ENCODE measurements at regions not wholly inside any gene's neighbourhood (a gene's known extent, or its start where the extent isn't known, plus 50 kb on each side); places are given as distances from the start of the nearest gene placed in this dataset.
"Not testable (repeated sequence)": the region's sequence is repeated elsewhere in the genome, so short reads cannot be mapped to it uniquely, and the experiment has no call there.

GRCh38 chr2:81050580-81051095 is 746.1 kb upstream of the LRRTM1 start:
- no peak for DNase-seq

GRCh38 chr2:81043681-81044080 is 739.1 kb upstream of the LRRTM1 start:
- no peak for DNase-seq

- no peak for DNase-seq
Measured at GRCh38 chr2:81007104-81007503, 702.6 kb upstream of the LRRTM1 start.

- DNase-seq: no peak
Measured at GRCh38 chr2:81002906-81003305, 698.4 kb upstream of the LRRTM1 start.

- no peak for DNase-seq
Measured at GRCh38 chr2:80987466-80987865, 682.9 kb upstream of the LRRTM1 start.

- DNase-seq: no peak
Measured at GRCh38 chr2:80969900-80970299, 665.3 kb upstream of the LRRTM1 start.

GRCh38 chr2:80968450-80968849 is 663.9 kb upstream of the LRRTM1 start:
- DNase-seq: no peak

GRCh38 chr2:80947601-80948130 is 643.1 kb upstream of the LRRTM1 start:
- DNase-seq: no peak

GRCh38 chr2:80943487-80943886 is 638.9 kb upstream of the LRRTM1 start:
- no peak for DNase-seq

GRCh38 chr2:80942766-80943165 is 638.2 kb upstream of the LRRTM1 start:
- no peak for DNase-seq

GRCh38 chr2:80938463-80938862 is 633.9 kb upstream of the LRRTM1 start:
- DNase-seq: no peak

GRCh38 chr2:80931820-80932219 is 627.3 kb upstream of the LRRTM1 start:
- DNase-seq: not testable (repeated sequence)

- no peak for DNase-seq
Measured at GRCh38 chr2:80930777-80931176, 626.2 kb upstream of the LRRTM1 start.

GRCh38 chr2:80926168-80926567 is 621.6 kb upstream of the LRRTM1 start:
- DNase-seq: no peak

- DNase-seq: no peak
Measured at GRCh38 chr2:80896576-80896975, 592.0 kb upstream of the LRRTM1 start.

GRCh38 chr2:80894486-80894885 is 589.9 kb upstream of the LRRTM1 start:
- DNase-seq: no peak

GRCh38 chr2:80893711-80894110 is 589.2 kb upstream of the LRRTM1 start:
- DNase-seq: no peak

GRCh38 chr2:80889009-80889408 is 584.5 kb upstream of the LRRTM1 start:
- DNase-seq: no peak

GRCh38 chr2:80887841-80888378 is 583.4 kb upstream of the LRRTM1 start:
- DNase-seq: no peak

GRCh38 chr2:80874374-80874773 is 569.8 kb upstream of the LRRTM1 start:
- no peak for DNase-seq

- no peak for DNase-seq
Measured at GRCh38 chr2:80869858-80870438, 565.4 kb upstream of the LRRTM1 start.

- DNase-seq: no peak
Measured at GRCh38 chr2:80863147-80863714, 558.7 kb upstream of the LRRTM1 start.

GRCh38 chr2:80858965-80859364 is 554.4 kb upstream of the LRRTM1 start:
- DNase-seq: no peak

- no peak for DNase-seq
Measured at GRCh38 chr2:80856227-80856626, 551.7 kb upstream of the LRRTM1 start.

Data from NCI-H2227 treated with DMSO at 0.1 percent for 48 hours (cell line).